ENCODE measurements at regions not wholly inside any gene's neighbourhood (a gene's known extent, or its start where the extent isn't known, plus 50 kb on each side); places are given as distances from the start of the nearest gene placed in this dataset.

DNA sequence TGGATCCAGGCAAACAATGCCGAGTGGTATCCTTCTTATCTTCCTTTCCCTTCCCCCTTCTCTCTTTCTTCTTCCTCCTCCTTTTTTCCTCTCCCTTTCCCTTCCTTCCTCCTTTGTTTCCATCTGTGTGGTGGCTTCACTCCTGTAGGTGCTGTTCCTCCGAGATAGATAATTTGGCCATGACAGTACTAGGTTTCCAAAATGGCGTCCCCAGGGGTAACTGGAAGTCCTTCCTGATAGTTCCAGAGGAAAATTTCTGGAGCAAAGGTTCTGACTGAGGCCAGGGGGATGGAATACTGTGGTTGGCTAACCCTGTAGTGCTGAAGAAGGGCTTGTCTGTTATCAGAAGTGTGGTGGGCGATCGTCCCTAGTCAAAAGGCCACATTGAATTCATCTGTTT lies 52.5 kb upstream of the CCDC6 start:
- TF ChIP-seq, protein P1, sequence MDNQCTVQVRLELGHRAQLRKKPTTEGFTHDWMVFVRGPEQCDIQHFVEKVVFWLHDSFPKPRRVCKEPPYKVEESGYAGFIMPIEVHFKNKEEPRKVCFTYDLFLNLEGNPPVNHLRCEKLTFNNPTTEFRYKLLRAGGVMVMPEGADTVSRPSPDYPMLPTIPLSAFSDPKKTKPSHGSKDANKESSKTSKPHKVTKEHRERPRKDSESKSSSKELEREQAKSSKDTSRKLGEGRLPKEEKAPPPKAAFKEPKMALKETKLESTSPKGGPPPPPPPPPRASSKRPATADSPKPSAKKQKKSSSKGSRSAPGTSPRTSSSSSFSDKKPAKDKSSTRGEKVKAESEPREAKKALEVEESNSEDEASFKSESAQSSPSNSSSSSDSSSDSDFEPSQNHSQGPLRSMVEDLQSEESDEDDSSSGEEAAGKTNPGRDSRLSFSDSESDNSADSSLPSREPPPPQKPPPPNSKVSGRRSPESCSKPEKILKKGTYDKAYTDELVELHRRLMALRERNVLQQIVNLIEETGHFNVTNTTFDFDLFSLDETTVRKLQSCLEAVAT (IDR thresholded peaks at IDR 0.05): no peak
- TF ChIP-seq NFYB (IDR thresholded peaks at IDR 0.05; ENCODE audit: insufficient read depth, low read depth, low read length): no peak
- TF ChIP-seq TARDBP (IDR thresholded peaks at IDR 0.05; ENCODE audit: borderline replicate concordance): no peak
- TF ChIP-seq, protein P2, sequence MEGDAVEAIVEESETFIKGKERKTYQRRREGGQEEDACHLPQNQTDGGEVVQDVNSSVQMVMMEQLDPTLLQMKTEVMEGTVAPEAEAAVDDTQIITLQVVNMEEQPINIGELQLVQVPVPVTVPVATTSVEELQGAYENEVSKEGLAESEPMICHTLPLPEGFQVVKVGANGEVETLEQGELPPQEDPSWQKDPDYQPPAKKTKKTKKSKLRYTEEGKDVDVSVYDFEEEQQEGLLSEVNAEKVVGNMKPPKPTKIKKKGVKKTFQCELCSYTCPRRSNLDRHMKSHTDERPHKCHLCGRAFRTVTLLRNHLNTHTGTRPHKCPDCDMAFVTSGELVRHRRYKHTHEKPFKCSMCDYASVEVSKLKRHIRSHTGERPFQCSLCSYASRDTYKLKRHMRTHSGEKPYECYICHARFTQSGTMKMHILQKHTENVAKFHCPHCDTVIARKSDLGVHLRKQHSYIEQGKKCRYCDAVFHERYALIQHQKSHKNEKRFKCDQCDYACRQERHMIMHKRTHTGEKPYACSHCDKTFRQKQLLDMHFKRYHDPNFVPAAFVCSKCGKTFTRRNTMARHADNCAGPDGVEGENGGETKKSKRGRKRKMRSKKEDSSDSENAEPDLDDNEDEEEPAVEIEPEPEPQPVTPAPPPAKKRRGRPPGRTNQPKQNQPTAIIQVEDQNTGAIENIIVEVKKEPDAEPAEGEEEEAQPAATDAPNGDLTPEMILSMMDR (IDR thresholded peaks at IDR 0.05 in 2 of 3, conservative IDR thresholded peaks at IDR 0.05 in 1 of 3; ENCODE audit: control insufficient read depth in 2 of 3, extremely low read depth in 1 of 3, insufficient read depth in 1 of 3, low read depth in 3 of 3, low read length in 3 of 3): no peak
- no peak for TF ChIP-seq POLR2AphosphoS5 (IDR thresholded peaks at IDR 0.05; ENCODE audit: low read length)
- no peak for TF ChIP-seq CEBPB (IDR thresholded peaks at IDR 0.05; ENCODE audit: borderline replicate concordance in 1 of 2, low read depth in 2 of 2, low read length in 2 of 2)
- no peak for TF ChIP-seq TBL1XR1 (IDR thresholded peaks at IDR 0.05; ENCODE audit: low read depth, low read length)

Data from GM12878 (cell line).